ENCODE measurements at regions not wholly inside any gene's neighbourhood (a gene's known extent, or its start where the extent isn't known, plus 50 kb on each side); places are given as distances from the start of the nearest gene placed in this dataset.
"Not testable (repeated sequence)": the region's sequence is repeated elsewhere in the genome, so short reads cannot be mapped to it uniquely, and the experiment has no call there.

DNA sequence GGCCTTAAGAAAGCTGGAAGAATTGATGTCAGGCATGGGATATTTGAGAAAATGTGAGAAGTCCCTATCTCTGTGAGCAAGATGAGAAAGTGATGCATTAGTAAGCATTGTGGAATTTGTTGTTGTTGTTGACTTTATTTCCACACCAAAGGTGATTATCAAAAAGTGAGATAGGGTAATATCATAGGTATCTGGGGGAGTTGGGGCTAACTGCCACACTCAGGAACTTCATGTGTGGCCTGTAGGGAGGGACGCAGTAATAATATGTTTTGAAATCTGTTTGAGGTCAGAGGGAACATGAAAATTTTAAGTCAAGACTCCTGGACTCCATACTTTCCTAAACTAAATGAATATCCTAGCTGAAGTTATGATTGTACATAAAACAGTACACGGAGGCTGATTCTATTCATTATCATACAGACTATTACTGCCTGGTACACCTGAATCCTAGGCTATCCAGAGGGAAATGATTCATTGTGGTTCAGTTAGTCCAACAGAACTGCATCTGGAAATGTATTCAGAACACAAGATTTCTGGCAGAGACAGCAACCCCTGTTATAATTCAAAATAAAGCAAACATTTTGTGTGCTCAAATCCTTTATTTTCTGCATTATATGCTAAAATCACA, 304.8 kb downstream of the CPS1 start:
- DNase-seq (ENCODE audit: low spot score): no peak

DNA sequence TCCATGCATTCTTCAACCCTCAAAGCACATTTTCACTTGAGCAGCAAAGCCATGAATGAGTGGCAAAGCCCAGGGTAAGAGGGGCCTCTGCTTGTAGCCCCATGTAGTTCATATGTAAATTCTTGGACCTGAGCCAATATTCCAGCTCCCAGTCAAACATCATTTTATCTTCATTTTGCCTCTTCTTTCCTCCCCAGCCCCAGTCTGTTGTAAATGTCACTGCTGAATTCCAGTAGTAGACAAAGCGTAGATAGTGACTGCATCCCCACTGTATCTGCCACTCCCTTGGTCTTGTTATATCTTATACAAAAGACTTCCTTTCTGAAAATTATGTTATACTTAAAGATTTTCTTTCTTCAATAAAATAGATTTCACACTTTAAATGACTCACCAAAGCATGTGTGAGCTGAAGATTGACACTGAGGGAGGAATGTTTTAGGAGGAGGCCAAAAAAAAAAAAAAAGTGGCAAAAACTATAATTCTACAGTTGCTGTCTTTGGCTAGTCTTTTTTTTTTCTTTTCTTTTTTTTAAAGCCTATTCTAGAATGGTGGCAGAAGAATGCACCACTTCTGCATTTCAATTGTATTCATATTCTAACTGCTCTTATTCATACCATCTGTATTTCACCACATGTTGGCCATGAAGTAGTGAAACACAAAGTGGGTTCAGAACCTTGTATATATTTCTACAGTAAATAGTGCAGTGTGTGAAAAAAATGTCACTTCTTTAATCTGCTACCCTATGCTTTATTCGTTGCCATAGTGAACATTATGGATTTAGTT, 306.1 kb downstream of the CPS1 start:
- DNase-seq (ENCODE audit: low spot score): no peak

DNA sequence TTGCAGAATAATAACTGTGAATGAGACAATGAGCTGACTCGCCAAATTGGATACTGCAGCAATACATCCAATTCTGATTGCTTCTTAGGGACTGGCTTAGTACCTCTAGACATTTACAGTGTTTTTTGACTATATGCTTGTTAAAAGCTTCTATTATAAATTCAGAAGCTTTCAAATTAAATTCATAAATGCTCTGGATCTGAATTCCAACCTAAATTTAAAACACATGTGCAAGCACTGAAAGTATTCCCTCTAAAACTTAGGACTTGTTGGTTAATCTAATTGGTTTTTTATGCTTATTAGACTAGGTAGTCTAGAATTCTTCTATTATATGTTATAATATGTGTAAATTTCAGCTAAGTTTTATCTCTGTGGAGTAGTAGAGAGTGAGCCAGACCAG, 306.9 kb downstream of the CPS1 start:
- no peak for DNase-seq (ENCODE audit: low spot score)

DNA sequence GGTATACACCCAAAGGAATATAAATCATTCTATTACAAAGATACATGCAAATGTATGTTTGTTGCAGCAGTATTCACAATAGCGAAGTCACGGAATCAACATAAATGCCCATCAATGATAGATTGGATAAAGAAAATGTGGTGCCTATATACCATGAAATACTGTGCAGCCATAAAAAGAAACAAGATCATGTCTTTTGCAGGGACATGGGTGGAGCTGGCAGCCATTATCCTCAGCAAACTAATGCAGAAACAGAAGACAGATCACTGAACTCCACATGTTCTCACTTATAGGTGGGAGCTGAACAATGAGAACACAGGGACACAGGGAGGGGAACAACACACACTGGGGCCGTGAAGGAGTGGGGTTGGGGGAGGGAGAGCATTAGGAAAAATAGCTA, 315.2 kb downstream of the CPS1 start:
- not testable (repeated sequence) for DNase-seq (ENCODE audit: low spot score)

DNA sequence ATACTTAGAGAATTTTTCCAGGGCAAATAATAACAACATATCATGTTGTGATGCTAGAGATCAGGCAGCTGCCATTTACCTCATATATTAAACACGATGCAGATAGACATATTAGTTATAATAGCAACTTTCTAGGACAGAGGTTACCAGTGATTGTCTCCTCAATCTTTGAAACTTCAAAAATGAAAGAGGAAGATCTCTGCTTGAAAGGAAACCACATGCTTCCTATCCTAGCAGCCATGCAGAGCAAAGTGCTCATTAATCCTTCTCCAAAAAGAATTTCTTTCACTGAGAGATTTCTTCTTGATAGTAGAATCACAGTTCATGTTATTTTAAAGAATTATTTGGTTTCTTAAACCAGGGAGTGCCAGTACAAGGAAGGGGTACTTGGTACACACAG, 317.2 kb downstream of the CPS1 start:
- DNase-seq (ENCODE audit: low spot score): no peak

DNA sequence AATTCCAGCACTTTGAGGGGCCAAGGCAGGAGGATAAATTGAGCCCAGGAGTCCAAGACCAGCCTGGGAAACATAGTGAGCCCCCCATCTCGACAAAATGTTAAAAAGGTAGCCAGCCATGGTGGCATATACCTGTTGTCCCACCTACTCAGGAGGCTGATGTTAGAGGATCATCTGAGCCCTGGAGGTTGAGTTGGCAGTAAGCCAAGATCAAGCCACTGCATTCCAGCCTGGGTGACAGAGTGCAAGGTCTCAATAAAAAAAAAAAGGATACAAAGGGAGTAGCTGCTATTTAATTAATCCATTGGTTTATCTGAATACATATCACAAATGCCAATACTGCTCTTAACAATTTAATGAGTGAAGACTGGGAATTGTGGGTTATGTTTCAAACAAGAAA, 327.8 kb downstream of the CPS1 start:
- no peak for DNase-seq (ENCODE audit: low spot score)

DNA sequence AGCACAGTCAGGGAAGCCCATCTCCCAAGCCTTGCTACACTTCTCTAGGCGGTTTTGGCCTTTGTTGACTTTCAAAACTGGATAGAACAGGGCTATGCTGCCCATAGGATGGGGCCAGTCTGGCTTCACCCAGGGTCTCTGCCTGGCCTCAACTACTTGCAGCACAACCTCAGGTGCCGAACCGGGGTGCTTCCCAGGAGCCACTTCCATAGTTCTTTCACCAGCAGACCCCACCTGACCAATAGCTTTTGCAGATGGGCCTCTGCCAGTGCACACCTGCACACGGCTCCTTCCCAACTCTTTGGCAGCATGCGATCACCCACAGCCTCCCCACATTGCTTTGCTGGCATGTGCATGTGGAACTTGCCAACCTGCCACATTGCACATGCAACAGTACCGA, 331.6 kb downstream of the CPS1 start:
- DNase-seq (ENCODE audit: low spot score): no peak

DNA sequence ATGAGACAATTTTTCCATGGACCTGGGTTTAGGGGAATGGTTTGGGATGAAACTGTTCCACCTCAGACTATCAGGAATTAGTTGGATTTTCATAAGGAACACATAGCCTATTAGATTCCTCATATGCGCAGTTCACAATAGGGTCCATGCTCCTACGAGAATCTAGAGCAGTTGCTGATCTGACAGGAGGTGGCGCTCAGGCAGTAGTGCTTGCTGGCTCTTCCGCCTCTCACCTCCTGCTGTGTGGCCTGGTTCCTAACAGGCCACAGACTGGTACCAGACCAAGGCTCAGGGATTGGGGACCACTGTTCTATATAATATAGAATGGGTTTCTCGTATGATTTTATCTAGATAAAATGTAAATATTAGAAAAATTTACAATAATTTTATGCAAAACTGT, 338.7 kb downstream of the CPS1 start:
- no peak for DNase-seq (ENCODE audit: low spot score)

DNA sequence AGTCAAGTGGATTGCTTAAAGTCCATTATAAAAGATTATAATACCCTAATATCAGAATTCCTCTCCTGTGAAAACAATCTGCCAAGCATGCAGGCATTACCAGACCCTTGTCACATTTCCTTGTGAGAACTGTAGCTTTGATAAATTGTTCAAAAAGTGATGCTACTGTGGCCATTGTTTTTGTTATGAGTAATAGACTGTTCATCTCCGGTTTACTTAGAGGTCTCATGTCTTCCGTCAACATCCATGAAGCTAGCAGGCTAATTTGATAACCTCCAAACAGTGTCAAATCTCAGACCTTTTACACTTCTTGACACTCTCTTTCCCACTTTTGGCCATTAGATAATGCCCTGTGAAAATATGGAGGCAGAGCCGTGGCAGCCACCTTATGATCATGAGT, 342.7 kb downstream of the CPS1 start:
- no peak for DNase-seq (ENCODE audit: low spot score)

DNA sequence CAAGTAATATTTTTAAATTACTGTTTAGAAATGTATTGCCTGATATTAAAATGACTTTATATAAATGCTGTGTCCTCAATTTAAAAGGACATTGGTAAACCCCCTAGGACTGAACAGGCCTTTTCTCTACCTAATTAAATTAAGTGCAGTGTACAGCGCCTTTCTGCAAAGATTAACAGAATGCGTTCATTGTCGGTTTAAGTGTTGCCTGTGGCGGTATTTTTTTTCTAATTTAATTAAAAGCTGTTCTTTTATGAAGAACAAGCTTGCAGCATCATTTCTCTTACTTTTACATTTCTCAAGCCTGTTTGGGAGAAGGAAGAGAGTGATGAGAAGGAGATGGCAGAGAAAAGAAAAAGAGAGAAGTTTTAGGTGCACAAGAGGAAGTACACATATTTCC, 344.9 kb downstream of the CPS1 start:
- no peak for DNase-seq (ENCODE audit: low spot score)

DNA sequence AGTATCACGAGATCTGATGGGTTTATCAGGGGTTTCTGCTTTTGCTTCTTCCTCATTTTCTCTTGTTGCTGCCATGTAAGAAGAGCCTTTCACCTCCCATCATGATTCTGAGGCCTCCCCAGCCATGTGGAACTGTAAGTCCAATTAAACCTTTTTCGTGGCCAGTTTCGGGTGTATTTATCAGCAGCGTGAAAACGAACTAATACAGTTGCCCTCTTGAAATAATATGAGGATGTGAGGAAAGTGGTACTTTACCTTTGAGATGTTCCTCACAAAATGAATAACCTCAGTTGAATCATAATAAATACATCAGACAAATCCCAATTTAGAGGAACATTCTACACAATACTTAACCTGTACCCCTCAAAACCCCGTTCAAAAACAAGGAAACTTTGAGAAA, 356.4 kb downstream of the CPS1 start:
- no peak for DNase-seq (ENCODE audit: low spot score)

DNA sequence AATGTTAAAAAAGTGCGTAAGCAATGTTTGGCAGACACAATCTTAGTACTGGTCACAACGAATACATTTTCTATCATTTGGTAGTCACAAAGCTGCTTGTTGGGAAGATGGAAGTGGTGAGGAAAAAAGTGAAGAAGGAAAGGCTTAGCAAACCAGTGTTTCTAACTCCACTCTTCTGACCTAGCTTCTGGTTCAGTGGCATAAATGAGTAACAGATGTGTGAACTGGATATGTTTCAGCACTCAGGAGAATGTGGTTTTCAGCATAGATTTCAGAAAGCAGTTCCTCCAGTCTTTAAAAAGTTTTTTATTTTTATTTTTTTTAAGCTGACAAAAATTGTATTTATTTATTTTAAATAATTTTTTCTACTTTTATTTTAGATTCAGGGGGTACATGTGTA, 357.1 kb downstream of the CPS1 start:
- no peak for DNase-seq (ENCODE audit: low spot score)

DNA sequence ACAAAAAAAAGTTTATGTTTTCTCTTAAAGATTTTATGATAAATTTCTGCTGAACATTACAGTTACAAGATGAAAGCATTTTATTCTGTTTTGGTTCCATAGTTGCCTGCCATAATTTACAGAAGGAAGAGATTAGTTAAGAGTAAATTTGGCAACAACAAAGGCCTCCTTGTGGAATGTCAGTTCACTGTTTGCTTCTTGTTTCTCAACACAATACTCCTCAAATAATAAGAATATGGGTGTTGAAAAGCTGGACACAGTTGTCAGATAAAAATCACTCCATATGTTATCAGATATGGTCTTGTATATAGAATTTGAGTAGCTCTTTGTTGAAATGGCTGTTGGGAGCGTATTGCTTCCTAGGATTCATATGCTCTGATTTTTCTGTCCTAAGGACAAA, 359.5 kb downstream of the CPS1 start:
- no peak for DNase-seq (ENCODE audit: low spot score)

DNA sequence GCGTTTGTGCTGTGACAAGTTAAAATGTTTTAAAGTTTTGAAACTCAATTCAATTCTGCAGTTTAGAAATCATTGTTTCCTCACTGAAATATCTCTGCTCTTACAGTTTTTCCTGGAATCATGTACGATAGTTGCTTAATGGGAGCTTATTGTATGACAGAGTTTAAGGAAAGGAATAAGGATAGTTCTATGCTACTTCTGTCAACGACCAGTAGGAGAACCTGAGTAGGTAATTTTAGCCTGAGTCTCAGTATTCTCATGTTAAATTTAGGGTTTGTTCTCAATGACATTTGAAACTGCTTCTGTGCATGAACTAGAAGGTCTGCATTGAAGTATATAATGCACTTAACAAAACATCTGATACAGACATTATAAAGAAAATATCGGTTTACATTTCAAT, 361.1 kb downstream of the CPS1 start:
- no peak for DNase-seq (ENCODE audit: low spot score)

DNA sequence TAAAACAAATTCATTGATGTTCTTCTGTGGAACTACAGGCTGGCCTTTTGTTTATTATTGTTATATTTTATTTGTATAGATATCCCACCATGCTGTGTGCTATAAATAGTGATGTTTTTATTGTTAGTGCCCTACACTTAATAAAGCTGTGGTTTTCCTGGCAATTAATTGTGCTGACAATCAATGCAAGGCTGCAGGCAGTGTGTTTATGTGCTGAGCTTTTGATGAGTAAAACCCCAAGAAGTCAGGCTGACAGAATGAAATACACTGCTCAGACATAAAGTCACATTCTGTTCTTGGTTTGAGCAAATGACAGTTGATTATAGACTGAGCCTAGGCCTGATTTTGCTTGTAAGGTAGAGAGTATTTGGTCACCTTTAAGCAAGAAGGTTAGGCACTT, 362.7 kb downstream of the CPS1 start:
- DNase-seq (ENCODE audit: low spot score): no peak

DNA sequence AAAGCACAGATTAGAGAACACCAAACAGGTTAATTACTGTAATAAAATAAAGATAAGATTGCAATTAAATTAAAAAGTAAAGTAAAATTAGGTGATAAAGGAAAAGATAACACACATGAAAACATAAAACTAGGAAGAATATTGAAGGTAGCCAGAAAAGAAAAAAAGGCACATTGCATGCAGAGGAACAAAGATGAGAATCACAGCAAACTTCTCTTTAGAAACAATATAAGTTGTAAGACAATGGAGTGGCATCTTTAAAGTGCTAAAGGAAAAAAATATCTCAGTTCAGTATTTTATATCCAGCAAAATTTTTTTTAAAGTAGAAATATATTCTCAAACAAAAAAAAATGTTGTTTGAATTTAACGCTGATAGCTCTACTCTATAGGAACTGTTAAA, 366.0 kb downstream of the CPS1 start:
- DNase-seq (ENCODE audit: low spot score): no peak

DNA sequence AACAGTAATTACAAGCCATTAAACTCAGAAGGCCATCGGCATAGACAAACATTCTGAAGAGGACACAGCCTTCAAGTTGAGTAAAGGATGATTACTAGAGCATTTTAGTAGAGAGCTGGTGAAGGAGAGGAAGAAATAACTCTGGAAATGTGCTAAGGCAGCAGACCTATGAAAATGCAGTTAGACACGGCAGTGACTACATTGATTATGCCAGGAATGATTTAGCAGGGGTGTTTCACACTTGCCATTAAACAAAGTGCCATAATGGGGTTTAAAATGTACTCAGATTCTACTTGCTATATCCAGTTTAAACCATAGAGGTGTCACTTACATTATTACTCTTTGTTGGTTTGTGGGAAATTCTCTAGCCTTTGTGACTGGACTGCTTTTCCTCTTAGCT, 372.3 kb downstream of the CPS1 start:
- no peak for DNase-seq (ENCODE audit: low spot score)

DNA sequence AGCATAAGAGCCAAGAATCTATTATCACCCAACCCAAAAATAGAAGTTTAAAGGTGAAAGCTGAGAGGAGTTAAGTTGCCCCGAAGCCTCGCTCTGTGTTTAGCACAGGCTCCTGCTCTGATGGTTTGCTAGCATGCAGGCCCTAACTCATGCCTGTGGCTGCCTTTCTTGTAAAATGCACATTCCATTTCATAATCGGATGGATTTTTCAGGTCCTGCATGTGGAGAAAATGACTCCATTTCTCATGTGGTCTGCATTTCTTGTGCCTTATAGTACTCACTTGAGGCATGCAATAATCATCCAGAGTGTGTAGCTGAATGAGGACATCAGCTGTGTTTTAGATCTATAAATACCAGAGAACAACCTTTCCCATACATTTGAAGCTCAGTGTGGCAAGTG, 381.8 kb downstream of the CPS1 start:
- DNase-seq (ENCODE audit: low spot score): no peak

DNA sequence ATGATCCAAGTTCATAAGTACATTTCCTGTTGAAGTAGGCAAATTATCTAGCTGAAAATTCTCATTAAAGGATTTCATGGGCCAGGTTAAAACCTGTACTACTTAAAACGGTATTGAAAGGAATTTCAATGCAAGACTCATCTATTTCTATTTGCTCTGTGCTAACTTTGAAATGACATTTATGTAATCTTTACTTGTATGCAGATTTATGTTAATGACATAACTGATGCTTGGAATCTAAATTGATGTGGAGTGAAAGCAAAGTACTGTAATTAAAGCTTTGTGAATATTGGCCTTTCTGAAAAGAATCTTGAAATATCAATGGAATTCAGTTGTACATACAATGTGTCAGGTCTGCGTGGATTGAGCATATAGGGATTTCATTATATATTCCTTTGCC, 390.0 kb downstream of the CPS1 start:
- DNase-seq (ENCODE audit: low spot score): no peak

DNA sequence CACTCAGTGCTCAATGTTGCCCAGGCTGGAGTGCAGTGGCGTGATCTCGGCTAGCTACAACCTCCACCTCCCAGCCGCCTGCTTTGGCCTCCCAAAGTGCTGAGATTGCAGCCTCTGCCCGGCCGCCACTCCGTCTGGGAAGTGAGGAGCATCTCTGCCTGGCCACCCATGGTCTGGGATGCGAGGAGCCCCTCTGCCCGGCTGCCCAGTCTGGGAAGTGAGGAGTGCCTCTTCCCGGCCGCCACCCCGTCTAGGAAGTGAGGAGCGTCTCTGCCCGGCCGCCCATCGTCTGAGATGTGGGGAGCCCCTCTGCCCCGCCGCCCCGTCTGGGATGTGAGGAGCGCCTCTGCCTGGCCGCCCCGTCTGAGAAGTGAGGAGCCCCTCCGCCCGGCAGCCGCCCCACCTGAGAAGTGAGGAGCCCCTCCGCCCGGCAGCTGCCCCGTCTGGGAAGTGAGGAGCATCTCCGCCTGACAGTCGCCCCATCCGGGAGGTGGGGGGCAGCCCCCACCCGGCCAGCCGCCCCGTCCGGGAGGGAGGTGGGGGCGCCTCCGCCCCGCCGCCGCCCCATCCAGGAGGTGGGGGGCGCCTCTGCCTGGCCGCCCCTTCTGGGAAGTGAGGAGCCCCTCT, 394.1 kb downstream of the CPS1 start:
- DNase-seq (ENCODE audit: low spot score): not testable (repeated sequence)

DNA sequence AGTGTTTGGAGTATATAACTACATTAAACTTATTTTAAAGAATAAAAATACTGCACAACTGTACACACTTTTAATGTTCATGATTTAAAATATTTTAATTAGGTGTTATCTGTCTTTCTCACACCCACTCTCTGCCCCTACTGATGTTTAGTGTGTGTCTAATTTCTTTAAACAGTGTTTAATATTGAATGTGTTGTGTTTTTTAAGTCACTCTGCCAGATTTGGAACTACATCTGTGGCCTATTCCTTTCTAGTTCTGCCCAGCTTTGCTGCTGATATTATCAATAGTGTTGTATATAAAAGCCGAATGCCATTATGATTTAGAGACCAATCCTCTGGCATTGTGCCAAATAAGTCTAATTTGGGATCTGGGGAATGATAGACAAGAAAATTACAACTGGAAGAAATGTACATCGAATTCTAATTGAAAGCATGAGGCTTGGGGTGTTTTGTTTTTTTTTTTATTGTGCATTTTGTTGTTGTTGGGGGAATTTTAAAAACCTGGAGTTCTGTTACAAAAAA, 398.0 kb downstream of the CPS1 start:
- DNase-seq (ENCODE audit: low spot score): no peak

DNA sequence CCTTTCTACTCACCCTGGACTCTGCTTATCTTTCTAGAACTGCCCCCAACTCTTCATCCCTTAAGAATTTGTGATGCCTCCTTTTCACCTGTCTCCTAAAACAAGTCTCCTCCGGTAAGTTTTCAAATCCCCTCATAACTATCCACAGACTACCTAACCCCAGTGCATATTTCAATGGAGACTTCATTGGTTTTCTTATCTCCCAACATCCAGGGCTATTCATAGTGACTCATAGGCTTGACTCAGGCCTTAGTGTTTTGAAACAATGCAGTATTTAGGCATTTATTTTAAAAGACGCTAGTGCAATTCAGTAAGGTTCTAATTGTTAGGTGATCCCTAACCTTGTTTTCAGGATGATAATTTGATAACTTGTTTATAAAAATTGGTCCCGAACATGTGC, 399.2 kb downstream of the CPS1 start:
- DNase-seq (ENCODE audit: low spot score): no peak

DNA sequence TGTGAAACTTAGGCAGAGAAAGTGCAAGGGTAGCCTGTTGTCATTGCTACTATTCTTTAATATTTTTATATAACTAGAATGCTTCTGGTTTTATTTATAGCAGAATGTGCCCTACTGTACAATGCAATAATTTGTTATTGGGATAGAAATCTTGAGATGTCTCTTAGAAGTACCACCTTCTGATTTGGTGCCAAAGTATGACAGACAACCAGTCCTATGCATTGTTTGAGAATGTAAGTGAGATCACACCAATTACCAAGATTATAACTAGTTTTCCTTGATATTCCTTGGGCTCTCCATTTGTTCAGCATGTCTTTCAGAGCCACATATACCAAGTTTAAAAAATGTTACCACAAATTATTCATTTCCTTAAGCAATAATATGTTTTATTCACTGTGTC, 399.7 kb downstream of the CPS1 start:
- no peak for DNase-seq (ENCODE audit: low spot score)

Data from SW480 (cell line).